ENCODE measurements at regions not wholly inside any gene's neighbourhood (a gene's known extent, or its start where the extent isn't known, plus 50 kb on each side); places are given as distances from the start of the nearest gene placed in this dataset.

- H3K4me2 ChIP-seq: no peak overlapping the region
- H3K9me2 ChIP-seq (replicated peaks; ENCODE audit: insufficient read depth): no peaks in the 10 kb centered on the region
- no peaks in the 10 kb centered on the region for H3K36me3 ChIP-seq (replicated peaks; ENCODE audit: insufficient read depth, low read depth)
- no peaks in the 10 kb centered on the region for H3K9me3 ChIP-seq (ENCODE audit: low read depth)
- H2AFZ ChIP-seq: no peak overlapping the region
- no peak overlapping the region for H3K4me3 ChIP-seq
- no peak for TF ChIP-seq EZH2 (IDR thresholded peaks at IDR 0.05; ENCODE audit: borderline replicate concordance)
- TF ChIP-seq EZH2phosphoT487 (IDR thresholded peaks at IDR 0.05; ENCODE audit: low read depth, severe bottlenecking, unreplicated experiment): no peak
- H3K27ac ChIP-seq: no peak overlapping the region
- no peaks in the 10 kb centered on the region for H3K79me2 ChIP-seq
- H3K27me3 ChIP-seq: no peaks in the 10 kb centered on the region
- DNase-seq (ENCODE audit: low spot score): no peak
- no peaks in the 10 kb centered on the region for H3K4me1 ChIP-seq (ENCODE audit: insufficient read depth)
- H4K20me1 ChIP-seq (ENCODE audit: insufficient read depth, poor library complexity, severe bottlenecking): no peaks in the 10 kb centered on the region
- 86% methylated on average over 4 of the region's 4 CpGs for WGBS (ENCODE audit: low lambda C conversion rate, missing lambda C conversion rate)
Observed at GRCh38 chr13:56700324-56700723, 440.4 kb upstream of the PRR20A start.

GRCh38 chr13:56706485-56706884, 434.2 kb upstream of the PRR20A start:
- Histone ChIP-seq H3K79me2 (no peaks in the 10 kb centered on the region), H3K27me3 (no peaks in the 10 kb centered on the region), H3K4me1 (ENCODE audit: insufficient read depth) (no peaks in the 10 kb centered on the region), H2AFZ (no peak overlapping the region), H3K4me3 (no peak overlapping the region), H3K36me3 (replicated peaks; ENCODE audit: insufficient read depth, low read depth) (no peaks in the 10 kb centered on the region), H3K9me2 (replicated peaks; ENCODE audit: insufficient read depth) (no peaks in the 10 kb centered on the region), H4K20me1 (ENCODE audit: insufficient read depth, poor library complexity, severe bottlenecking) (no peaks in the 10 kb centered on the region), H3K4me2 (no peak overlapping the region), H3K27ac (no peak overlapping the region), H3K9me3 (ENCODE audit: low read depth) (no peaks in the 10 kb centered on the region)
- DNase-seq (ENCODE audit: low spot score): no peak
- no peak for TF ChIP-seq EZH2phosphoT487 (IDR thresholded peaks at IDR 0.05; ENCODE audit: low read depth, severe bottlenecking, unreplicated experiment)
- 65% methylated on average over 2 of the region's 2 CpGs for WGBS (ENCODE audit: low lambda C conversion rate, missing lambda C conversion rate)

DNA sequence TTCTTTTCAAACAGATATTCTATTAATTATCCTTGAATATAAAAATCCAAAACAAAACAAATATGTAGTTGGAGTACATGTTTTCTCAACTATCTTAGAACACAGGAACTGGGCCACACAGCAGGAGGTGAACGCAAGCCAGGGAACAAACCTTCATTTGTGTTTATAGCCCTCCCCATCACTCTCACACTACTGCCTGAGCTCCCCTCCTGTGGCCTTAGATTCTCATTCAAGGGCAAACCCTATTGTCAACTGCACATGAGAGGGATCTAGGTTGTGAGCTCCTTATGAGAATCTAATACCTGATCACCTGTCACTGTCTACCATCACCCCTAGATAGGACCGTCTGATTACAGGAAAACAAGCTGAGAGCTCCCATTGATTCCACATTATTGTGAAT, 427.1 kb upstream of the PRR20A start:
- Histone ChIP-seq H3K9me3 (ENCODE audit: low read depth) (no peaks in the 10 kb centered on the region), H2AFZ (no peak overlapping the region), H3K4me3 (no peak overlapping the region), H3K4me2 (no peak overlapping the region), H3K4me1 (ENCODE audit: insufficient read depth) (no peaks in the 10 kb centered on the region), H3K36me3 (replicated peaks; ENCODE audit: insufficient read depth, low read depth) (no peaks in the 10 kb centered on the region), H3K27ac (no peak overlapping the region), H3K9me2 (replicated peaks; ENCODE audit: insufficient read depth) (no peaks in the 10 kb centered on the region), H4K20me1 (ENCODE audit: insufficient read depth, poor library complexity, severe bottlenecking) (no peaks in the 10 kb centered on the region), H3K79me2 (no peaks in the 10 kb centered on the region), H3K27me3 (no peaks in the 10 kb centered on the region)
- TF ChIP-seq CTCF (IDR thresholded peaks at IDR 0.05; ENCODE audit: poor library complexity): no peak
- TF ChIP-seq EZH2 (IDR thresholded peaks at IDR 0.05; ENCODE audit: borderline replicate concordance): no peak
- no peak for TF ChIP-seq EZH2phosphoT487 (IDR thresholded peaks at IDR 0.05; ENCODE audit: low read depth, severe bottlenecking, unreplicated experiment)
- no peak for DNase-seq (ENCODE audit: low spot score)
- WGBS (ENCODE audit: low lambda C conversion rate, missing lambda C conversion rate): 88% methylated on average over 2 of the region's 2 CpGs

- H4K20me1 ChIP-seq (ENCODE audit: insufficient read depth, poor library complexity, severe bottlenecking): no peaks in the 10 kb centered on the region
- DNase-seq (ENCODE audit: low spot score): no peak
- H3K36me3 ChIP-seq (replicated peaks; ENCODE audit: insufficient read depth, low read depth): no peaks in the 10 kb centered on the region
- H3K27me3 ChIP-seq: no peaks in the 10 kb centered on the region
- H2AFZ ChIP-seq: no peak overlapping the region
- no peak overlapping the region for H3K4me3 ChIP-seq
- no peaks in the 10 kb centered on the region for H3K9me3 ChIP-seq (ENCODE audit: low read depth)
- H3K4me1 ChIP-seq (ENCODE audit: insufficient read depth): no peaks in the 10 kb centered on the region
- H3K9me2 ChIP-seq (replicated peaks; ENCODE audit: insufficient read depth): no peaks in the 10 kb centered on the region
- no peak overlapping the region for H3K27ac ChIP-seq
- WGBS (ENCODE audit: low lambda C conversion rate, missing lambda C conversion rate): 67% methylated on average over 1 of the region's 1 CpG
- TF ChIP-seq EZH2 (IDR thresholded peaks at IDR 0.05; ENCODE audit: borderline replicate concordance): no peak
- no peak for TF ChIP-seq CTCF (IDR thresholded peaks at IDR 0.05; ENCODE audit: poor library complexity)
- no peak for TF ChIP-seq EZH2phosphoT487 (IDR thresholded peaks at IDR 0.05; ENCODE audit: low read depth, severe bottlenecking, unreplicated experiment)
- no peak overlapping the region for H3K4me2 ChIP-seq
- H3K79me2 ChIP-seq: no peaks in the 10 kb centered on the region
Observed at GRCh38 chr13:56718791-56719190, 421.9 kb upstream of the PRR20A start.

All from hepatocyte (in vitro differentiated cells).